Stimulated activated CD8-positive, alpha-beta memory T cell treated with anti-CD3 and anti-CD28 coated beads, Interleukin-7, amount 100 ng/mL, for 48 hours (primary cell): ENCODE measurements at regions not wholly inside any gene's neighbourhood (a gene's known extent, or its start where the extent isn't known, plus 50 kb on each side); places are given as distances from the start of the nearest gene placed in this dataset.
"Not testable (repeated sequence)": the region's sequence is repeated elsewhere in the genome, so short reads cannot be mapped to it uniquely, and the experiment has no call there.

Source experiments
- DNase-seq, 2 donors: peaks; one replicate each; pipeline ENCODE4 v3.0.0-alpha.2; 2020; ENCODE audit warnings: low read depth in 1 of 2; ENCODE audit errors: extremely low read depth in 1 of 2

- no peak for DNase-seq
Observed at GRCh38 chr5:6321078-6321477, 57.3 kb downstream of the MED10 start.

GRCh38 chr5:6319116-6319515 lies 59.2 kb downstream of the MED10 start:
- DNase-seq, result no peak

DNA sequence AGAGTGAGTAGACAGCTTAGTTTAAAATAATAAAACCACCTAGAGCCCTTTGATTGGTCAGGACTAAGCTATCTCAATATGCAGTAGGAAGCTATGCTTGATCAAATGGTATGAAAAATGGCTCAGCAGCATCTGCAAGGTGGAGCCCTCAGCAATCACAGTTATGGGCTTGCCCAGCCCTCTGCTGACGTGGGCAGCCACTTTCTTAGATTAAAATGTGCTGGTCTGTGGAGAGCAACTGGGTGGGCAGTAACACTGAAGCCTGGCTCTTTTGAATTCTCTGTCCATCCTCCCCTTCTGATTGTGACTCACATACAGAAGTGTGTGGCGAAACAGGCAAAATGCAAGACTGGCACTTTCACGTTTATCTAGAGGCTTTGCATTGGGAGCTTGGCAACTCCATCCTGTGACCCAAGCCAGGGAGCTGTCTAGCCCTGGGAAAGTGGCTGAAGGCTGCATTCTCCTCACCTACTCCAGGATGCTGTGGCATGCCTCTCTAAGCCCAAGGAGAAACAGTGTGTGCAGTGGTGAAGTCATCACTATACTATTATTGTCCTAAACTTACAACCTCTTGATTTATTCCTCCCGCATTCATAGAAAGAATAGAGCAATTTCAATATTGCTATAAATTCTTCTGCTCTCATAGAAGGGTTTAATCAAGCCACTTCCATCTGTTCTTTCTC lies 61.1 kb downstream of the MED10 start:
- DNase-seq, result no peak

- DNase-seq, result no peak
Observed at GRCh38 chr5:6315580-6315979, 62.8 kb downstream of the MED10 start.

DNA sequence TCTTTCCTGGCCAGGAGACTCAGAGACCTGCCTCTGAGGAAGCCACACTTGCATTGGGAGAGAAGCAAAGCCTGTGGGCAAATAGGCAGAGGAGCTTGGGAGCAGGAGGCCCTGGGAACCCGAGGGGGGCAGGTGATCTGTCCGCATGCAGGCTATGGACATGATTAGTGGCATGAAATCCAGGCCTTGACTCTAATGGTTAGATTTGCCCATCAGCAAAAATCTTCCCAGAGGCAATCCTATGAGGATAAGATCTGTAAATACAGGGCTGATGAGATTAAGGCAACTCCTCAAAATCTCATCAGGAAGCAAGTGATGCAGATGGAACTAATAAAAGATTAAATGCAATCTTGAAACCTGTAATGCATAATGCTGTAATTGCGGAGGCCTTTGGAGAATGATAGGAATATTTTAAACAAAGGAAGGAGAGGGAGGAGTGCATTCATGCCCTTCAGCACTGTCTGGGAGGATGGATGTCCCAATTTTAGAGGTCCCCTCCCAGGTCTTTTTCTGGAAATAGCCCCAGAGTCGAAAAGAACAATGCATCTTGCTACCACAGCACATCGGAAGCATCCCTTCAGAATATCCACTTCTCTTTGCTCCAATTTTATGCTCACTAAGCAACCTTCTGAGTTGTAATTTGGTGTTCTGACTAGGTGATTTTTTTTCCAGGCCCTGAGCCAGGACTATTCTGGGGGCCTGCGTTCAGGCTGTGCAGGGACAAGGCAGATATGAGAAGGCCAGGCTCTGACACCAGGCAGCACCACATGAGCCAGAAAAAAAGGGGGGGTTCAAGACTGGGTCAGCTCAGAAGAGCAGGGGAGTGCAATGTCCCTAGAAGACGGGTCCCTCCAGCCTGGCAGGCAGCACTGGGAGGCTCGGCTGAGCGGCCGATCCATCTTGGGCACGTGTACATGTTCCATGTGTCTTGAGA lies 66.5 kb downstream of the MED10 start:
- no peak for DNase-seq

DNA sequence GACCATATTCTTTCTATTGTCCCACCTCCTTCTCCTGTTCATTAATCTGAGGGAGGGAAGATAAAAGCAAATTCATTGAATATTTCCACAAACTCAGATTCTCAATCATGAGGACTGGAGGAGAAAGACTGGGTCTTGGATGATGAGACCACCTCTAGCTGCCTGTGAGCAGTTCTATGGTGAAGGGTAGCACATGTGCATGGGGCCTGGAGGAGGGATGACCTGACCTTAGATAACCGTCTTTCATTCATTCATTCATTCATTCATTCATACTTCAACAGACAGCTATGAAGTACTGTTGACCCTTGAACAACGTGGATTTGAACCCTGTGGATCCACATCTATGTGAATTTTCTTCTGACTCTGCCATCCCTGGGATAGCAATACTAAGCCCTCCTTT lies 68.4 kb downstream of the MED10 start:
- DNase-seq, result no peak

- DNase-seq, result no peak
Observed at GRCh38 chr5:6308683-6309082, 69.7 kb downstream of the MED10 start.

DNA sequence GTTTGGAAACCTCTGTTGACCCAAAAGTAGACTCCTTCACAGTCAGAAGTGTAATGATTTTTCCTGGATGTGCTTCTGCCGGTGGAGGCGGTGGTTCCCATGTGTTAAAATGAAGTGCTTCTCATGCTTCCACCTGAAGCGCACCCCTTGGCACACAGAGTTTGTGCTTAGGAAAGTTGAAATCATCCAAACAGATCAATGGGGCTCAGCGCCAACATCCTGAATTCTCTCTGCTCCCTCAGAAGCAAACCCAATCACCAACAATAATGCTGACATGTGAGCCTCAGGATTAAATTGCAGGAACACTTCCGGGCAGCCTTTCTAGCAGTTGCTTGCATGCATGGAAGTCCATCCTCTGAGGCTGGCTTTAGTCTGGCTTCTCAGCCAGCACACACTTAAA lies 71.0 kb downstream of the MED10 start:
- no peak for DNase-seq

GRCh38 chr5:6305853-6306252 lies 72.5 kb downstream of the MED10 start:
- no peak for DNase-seq

GRCh38 chr5:6302684-6303083 lies 75.7 kb downstream of the MED10 start:
- DNase-seq, result no peak

GRCh38 chr5:6302075-6302474 lies 76.3 kb downstream of the MED10 start:
- no peak for DNase-seq

DNA sequence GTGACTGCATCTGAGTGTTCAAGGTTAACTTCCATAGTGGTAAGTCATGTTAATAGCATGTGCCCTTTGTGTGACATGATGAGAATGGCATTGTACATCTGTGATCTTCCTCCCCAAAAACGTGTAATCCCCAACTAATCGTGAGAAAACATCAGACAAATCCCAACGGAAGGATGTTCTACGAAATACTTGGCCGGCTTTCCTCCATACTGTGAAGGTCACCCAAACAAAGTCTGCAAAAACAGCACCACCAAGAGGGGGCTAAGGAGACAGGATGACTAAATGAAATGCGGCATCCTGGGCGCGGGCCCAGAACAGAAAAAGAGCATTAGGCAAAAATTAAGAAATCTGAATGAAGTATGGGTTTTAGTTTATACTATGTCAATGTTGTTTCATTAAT lies 81.8 kb downstream of the MED10 start:
- no peak for DNase-seq

GRCh38 chr5:6291961-6292360 lies 86.4 kb downstream of the MED10 start:
- no peak for DNase-seq

DNA sequence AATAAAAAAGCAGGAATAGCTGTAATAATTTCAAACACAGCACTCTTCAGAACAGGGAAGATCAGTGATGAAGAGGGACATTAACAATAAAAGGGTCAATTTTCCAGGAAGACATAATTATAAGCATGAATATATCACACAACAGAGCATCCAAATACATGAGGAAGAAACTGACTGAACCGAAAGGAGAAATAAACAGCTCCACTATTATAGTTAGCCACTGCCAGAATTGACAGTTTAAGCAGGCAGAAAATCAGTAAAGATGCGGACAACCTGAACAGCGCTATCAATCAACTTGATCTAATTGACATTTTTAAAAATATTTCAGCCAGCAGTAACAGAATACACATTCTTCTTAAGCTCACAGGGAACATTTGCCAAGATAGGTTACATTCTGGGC lies 89.1 kb downstream of the MED10 start:
- no peak for DNase-seq

DNA sequence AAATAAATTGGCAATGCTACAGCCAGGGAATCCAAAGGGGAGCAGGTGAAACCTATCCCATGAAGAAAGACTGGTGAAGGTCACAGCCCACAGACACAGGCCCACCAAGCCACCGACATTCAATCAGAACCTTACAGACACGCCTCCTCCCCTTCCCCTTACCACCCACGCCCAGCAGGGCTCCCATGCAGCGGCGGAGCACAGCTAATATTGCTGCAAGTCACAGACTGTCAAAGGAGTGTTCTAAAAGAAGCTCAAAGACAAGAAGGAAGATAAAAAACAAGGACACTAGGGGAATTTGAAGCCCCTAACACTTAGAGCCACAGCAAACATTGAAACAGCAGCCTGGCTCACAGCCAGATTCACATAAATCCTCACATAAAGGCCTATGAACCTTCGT lies 91.2 kb downstream of the MED10 start:
- DNase-seq, result no peak

DNA sequence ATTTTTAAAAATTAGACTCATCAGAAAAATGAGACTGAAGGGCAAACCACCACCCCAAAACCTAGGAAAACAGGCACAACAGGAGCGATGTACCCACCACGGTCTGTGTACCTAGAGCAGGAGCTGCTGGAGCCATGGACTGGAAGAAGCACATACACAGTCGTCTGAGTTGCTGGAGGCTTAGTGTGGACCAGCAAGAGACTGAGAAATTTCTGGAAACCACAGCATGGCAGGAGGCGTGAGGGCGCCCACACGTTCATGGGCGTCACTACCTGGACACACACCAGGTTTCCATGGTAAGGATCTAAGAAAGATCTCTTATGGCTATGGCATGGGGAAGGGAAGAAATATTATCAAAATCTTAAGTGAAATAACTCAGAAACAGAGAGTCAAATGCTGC lies 91.9 kb downstream of the MED10 start:
- no peak for DNase-seq

- not testable (repeated sequence) for DNase-seq
Observed at GRCh38 chr5:6284491-6284890, 93.9 kb downstream of the MED10 start.

DNA sequence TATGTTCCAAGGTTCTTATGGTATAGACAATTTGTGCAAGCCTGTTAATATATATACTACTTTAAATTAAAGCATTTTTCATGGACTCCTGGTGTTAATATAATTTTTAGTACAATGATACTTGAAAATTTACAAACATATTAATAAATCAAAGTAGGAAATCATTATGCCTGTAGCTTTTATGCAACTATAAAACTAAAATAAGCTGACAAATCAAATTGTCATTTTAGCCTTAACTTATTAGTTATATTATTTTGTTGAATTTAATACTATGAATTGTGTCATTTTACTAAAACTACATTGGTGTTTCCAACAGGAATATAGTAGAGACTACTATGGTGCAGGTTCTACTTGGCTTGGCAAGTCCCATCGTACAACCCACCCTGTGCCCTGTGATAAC lies 96.0 kb downstream of the MED10 start:
- no peak for DNase-seq

DNA sequence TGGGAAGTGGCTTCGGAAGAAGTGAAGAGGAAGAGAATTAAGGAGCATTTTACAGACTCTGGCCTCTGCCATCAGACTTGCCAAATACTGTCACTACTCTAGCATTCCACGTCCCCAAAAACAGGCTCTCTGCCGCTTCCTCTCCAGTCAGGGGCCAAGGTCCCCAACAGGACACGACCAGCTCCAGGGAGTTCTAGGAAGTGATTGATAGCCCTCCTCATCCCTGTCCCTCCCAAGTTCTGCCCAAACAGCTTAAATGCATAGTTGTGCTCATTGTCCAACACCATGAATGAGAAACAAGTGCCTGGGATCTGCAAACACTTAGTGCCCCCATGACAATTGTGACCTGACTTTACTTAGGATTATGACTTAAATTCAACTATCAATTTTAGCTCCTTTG lies 96.5 kb downstream of the MED10 start:
- DNase-seq, result no peak

DNA sequence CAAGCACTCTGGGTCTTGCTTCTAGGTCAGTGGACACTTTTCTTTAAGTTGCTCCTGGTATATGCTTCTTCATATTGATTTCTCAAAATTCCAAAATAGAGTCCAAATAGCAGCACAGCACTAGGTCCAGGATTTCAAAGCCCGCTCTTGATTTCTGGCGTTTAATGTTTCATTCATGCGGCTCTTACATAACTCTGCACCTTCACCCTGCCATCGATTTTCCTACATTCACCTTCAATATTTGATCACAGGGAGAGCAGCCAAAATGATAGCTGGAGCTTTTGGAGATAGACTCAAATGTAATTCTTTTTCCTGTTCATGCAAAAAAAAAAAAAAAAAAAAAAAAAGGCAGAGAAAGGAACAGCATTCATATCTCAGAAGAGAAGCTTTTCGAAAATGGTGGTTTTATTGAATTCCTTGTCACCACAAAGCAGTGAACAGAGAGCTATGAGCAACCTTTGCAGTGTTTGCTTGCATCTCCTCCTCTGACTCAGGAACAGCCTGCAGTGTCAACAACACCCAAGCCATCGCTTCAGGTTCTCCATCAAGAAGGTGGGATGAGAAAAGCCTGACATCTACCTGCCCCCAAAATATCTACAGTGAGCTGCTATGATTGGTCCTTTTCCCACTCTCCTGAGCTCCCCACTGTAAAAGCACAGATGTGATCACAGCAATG lies 97.8 kb downstream of the MED10 start:
- DNase-seq, result no peak

DNA sequence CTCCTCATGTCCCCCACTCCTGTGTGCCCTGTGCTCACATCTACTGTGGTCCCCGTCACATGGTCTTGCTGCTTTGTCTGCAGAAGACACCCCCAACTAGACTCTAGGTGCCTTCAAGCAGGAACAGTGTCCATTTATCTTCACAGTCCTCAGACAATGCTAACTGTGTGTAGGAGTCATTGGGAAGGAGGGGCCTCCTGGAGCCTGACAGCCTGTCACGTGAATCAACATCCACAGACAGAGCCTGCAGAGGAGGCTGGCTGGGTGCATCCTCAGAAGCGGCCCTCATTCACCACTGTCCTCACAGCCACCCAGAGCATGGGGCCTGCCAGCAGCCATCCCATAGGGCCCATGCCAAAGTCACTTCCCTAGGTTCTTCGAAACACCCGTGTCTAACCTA lies 98.7 kb downstream of the MED10 start:
- DNase-seq, result no peak
